ENCODE measurements at regions not wholly inside any gene's neighbourhood (a gene's known extent, or its start where the extent isn't known, plus 50 kb on each side); places are given as distances from the start of the nearest gene placed in this dataset.

GRCh38 chr6:4687989-4688947 is 87.9 kb upstream of the CDYL start:
- TF ChIP-seq CTCF (conservative IDR thresholded peaks at IDR 0.05) (no peak), ZFX (IDR thresholded peaks at IDR 0.05) (no peak)
